Upper lobe of left lung (tissue), 4 donors: ENCODE measurements at regions not wholly inside any gene's neighbourhood (a gene's known extent, or its start where the extent isn't known, plus 50 kb on each side); places are given as distances from the start of the nearest gene placed in this dataset.

Experiments used
- CTCF ChIP-seq, 6 experiments: fragments of 450-650 bp in 4 of 6; fragments of 200-600 bp in 2 of 6; sonication (generic) in 2 of 6; IDR thresholded peaks; one replicate each; pipeline ENCODE4 v1.5.1; 2016 to 2019; ENCODE audit warnings: antibody characterized with exemption in 6 of 6
- POLR2AphosphoS5 ChIP-seq, 2 donors: sonication (generic); formaldehyde crosslinking; IDR thresholded peaks; one replicate each; pipeline ENCODE4 v1.5.1; 2017; ENCODE audit warnings: antibody characterized with exemption in 2 of 2

GRCh38 chr1:38508232-38508631 lies 351.3 kb downstream of the RRAGC start:
- TF ChIP-seq CTCF (IDR thresholded peaks at IDR 0.05) (no peak), POLR2AphosphoS5 (IDR thresholded peaks at IDR 0.05) (no peak)
